GM12892 (cell line): ENCODE measurements at regions not wholly inside any gene's neighbourhood (a gene's known extent, or its start where the extent isn't known, plus 50 kb on each side); places are given as distances from the start of the nearest gene placed in this dataset.

Source experiments
- POLR2A ChIP-seq: IDR thresholded peaks from 2 replicates; pipeline ENCODE4 v1.6.1; 2011; ENCODE audit warnings: low read depth, low read length, control low read depth
- TAF1 ChIP-seq: IDR thresholded peaks from 2 replicates; pipeline ENCODE4 v1.6.1; 2011; ENCODE audit warnings: low read depth, mild to moderate bottlenecking, control low read depth, low read length, borderline replicate concordance

- TF ChIP-seq TAF1 (no peak), POLR2A (no peak)
Measured at GRCh38 chr13:80109303-80109702, 231.6 kb downstream of the SPRY2 start.
